Ishikawa (cell line): ENCODE measurements at regions not wholly inside any gene's neighbourhood (a gene's known extent, or its start where the extent isn't known, plus 50 kb on each side); places are given as distances from the start of the nearest gene placed in this dataset.

Source experiments
- CEBPB ChIP-seq: IDR thresholded peaks from 2 replicates; pipeline ENCODE4 v1.6.1; 2012
- CREB1 ChIP-seq: IDR thresholded peaks from 2 replicates; pipeline ENCODE4 v1.6.1; 2012; ENCODE audit warnings: low read depth
- EGR1 ChIP-seq: IDR thresholded peaks from 2 replicates; pipeline ENCODE4 v1.6.1; 2012
- EP300 ChIP-seq: IDR thresholded peaks from 2 replicates; pipeline ENCODE4 v1.6.1; 2012; ENCODE audit warnings: borderline replicate concordance
- FOXM1 ChIP-seq: IDR thresholded peaks from 2 replicates; pipeline ENCODE4 v1.6.1; 2012; ENCODE audit warnings: low read depth, borderline replicate concordance
- MAX ChIP-seq: IDR thresholded peaks from 2 replicates; pipeline ENCODE4 v1.6.1; 2012
- NFIC ChIP-seq: IDR thresholded peaks from 2 replicates; pipeline ENCODE4 v1.6.1; 2012
- RAD21 ChIP-seq: IDR thresholded peaks from 2 replicates; pipeline ENCODE4 v1.6.1; 2012; ENCODE audit warnings: low read depth
- TAF1 ChIP-seq: IDR thresholded peaks from 2 replicates; pipeline ENCODE4 v1.6.1; 2012; ENCODE audit warnings: low read depth, mild to moderate bottlenecking
- TCF12 ChIP-seq: IDR thresholded peaks from 2 replicates; pipeline ENCODE4 v1.6.1; 2012; ENCODE audit warnings: low read depth
- TEAD4 ChIP-seq: IDR thresholded peaks from 2 replicates; pipeline ENCODE4 v1.6.1; 2012
- YY1 ChIP-seq: IDR thresholded peaks from 2 replicates; pipeline ENCODE4 v1.6.1; 2012; ENCODE audit warnings: low read depth
- ZBTB7A ChIP-seq: IDR thresholded peaks from 2 replicates; pipeline ENCODE4 v1.6.1; 2012; ENCODE audit warnings: low read depth
- TF ChIP-seq, protein P1 (sequence below): IDR thresholded peaks from 2 replicates; pipeline ENCODE4 v1.6.1; 2012
- TF ChIP-seq, protein P2 (sequence below): IDR thresholded peaks from 2 replicates; pipeline ENCODE4 v1.6.1; 2012; ENCODE audit warnings: low read depth, mild to moderate bottlenecking

DNA sequence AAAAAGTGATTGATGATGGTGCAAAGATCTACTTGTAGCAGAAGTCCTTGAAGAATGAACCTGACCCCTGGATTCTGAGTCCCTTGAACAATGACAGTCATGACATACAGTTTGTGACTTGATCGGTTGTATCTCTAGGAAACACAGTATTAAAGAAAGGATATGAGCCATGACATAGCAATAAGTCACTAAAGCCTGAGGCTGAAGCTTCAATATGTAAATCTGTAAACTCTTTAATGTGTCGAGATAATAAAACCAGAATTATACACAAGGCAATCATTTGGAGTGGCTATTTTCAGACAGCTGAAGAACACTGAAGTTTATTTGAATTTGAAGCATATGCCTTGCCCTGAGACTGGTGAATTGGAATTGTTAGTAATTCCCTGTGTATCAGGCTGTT lies 911.5 kb upstream of the RAG2 start:
- TF ChIP-seq FOXM1 = no peak
- TF ChIP-seq TEAD4 = no peak
- TF ChIP-seq, protein P1, sequence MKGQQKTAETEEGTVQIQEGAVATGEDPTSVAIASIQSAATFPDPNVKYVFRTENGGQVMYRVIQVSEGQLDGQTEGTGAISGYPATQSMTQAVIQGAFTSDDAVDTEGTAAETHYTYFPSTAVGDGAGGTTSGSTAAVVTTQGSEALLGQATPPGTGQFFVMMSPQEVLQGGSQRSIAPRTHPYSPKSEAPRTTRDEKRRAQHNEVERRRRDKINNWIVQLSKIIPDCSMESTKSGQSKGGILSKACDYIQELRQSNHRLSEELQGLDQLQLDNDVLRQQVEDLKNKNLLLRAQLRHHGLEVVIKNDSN = no peak

DNA sequence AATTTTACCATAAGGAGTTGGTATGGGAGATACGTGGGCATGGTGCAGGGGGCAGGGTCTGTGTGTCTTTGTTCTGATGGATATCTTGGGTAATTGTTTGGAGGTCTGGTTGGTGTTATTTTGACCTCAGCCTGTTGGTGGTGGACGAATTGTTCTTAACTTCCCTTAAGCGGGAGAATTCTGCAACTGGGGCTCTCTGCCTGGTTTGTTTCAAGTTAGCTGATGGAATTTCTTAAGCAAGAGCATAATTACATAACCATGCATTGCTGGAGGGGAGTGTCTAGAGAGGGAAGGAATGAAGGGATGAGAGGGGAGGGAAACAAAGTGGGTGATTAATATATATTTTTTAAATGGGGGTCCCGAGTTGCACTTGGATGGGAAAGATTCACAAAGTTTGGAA lies 908.5 kb upstream of the RAG2 start:
- TF ChIP-seq FOXM1 = no peak
- TF ChIP-seq TEAD4 = no peak
- no peak for TF ChIP-seq YY1
- no peak for TF ChIP-seq CREB1
- no peak for TF ChIP-seq TAF1
- TF ChIP-seq ZBTB7A = no peak
- no peak for TF ChIP-seq EP300
- TF ChIP-seq NFIC = no peak
- TF ChIP-seq, protein P1 = no peak
- TF ChIP-seq CEBPB = no peak
- no peak for TF ChIP-seq EGR1
- TF ChIP-seq RAD21 = no peak
- TF ChIP-seq TCF12 = no peak
- no peak for TF ChIP-seq MAX

DNA sequence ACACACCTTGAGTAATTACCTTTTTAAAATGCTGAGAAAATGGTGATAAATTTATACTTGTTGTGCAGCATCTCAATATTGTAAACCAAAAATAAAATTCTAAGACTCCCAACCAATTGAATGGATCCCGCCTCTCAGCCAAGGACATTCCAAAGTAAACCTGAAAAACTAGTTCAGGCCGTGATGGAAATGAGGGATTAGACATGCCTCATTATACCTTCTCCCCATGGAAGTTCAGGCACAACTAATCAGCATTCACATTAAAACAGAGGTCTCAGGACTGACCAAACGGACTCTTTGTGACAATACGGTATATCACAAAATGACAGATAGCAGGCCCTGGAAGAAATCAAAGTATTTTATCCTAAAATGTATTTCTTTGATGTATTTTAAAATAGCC lies 907.4 kb upstream of the RAG2 start:
- TF ChIP-seq CEBPB (no peak), TEAD4 (0 out of 2 replicates have a peak, but pooled peaks have one; percentile 11)

- no peak for TF ChIP-seq TAF1
- TF ChIP-seq, protein P2, sequence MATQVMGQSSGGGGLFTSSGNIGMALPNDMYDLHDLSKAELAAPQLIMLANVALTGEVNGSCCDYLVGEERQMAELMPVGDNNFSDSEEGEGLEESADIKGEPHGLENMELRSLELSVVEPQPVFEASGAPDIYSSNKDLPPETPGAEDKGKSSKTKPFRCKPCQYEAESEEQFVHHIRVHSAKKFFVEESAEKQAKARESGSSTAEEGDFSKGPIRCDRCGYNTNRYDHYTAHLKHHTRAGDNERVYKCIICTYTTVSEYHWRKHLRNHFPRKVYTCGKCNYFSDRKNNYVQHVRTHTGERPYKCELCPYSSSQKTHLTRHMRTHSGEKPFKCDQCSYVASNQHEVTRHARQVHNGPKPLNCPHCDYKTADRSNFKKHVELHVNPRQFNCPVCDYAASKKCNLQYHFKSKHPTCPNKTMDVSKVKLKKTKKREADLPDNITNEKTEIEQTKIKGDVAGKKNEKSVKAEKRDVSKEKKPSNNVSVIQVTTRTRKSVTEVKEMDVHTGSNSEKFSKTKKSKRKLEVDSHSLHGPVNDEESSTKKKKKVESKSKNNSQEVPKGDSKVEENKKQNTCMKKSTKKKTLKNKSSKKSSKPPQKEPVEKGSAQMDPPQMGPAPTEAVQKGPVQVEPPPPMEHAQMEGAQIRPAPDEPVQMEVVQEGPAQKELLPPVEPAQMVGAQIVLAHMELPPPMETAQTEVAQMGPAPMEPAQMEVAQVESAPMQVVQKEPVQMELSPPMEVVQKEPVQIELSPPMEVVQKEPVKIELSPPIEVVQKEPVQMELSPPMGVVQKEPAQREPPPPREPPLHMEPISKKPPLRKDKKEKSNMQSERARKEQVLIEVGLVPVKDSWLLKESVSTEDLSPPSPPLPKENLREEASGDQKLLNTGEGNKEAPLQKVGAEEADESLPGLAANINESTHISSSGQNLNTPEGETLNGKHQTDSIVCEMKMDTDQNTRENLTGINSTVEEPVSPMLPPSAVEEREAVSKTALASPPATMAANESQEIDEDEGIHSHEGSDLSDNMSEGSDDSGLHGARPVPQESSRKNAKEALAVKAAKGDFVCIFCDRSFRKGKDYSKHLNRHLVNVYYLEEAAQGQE = no peak
- TF ChIP-seq TEAD4 = no peak
- no peak for TF ChIP-seq EP300
- TF ChIP-seq ZBTB7A = no peak
- TF ChIP-seq CREB1 = no peak
- TF ChIP-seq CEBPB = no peak
- no peak for TF ChIP-seq EGR1
- TF ChIP-seq FOXM1 = no peak
- TF ChIP-seq RAD21 = no peak
- no peak for TF ChIP-seq NFIC
These were observed 906.9 kb upstream of the RAG2 start for GRCh38 chr11:37504921-37505320.

DNA sequence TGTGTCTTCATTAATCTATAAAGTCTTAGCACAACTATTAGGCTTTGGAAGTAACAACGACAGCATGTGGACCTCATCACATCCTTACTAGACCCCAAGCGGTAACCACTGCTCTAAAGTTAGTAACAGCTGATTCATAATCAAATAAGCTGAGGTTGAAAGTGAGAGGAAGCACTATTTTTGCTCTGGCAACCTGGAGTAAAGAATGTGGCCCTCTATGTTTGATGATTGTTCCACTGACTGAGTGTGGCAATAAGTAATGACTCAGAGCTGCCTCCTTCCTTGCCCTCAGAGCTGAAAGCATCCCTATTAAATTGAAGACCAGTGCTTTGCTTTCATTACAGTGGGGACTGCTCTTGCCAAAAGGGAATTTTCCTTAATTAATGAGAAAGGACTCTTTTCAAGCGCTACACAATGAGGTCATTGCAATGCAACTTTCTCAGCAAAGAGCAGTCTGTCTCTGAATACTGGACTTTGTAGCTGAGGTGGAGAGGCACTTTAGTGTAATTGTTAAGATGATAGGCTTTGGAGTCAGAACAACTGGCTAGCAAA lies 906.1 kb upstream of the RAG2 start:
- TF ChIP-seq YY1 (no peak), RAD21 (no peak), NFIC (no peak), ZBTB7A (no peak), CREB1 (no peak), FOXM1 (no peak), MAX (no peak), TCF12 (no peak), EP300 (no peak), CEBPB (no peak), EGR1 (no peak), TAF1 (no peak), TEAD4 (no peak)
- TF ChIP-seq, protein P1 = no peak
- TF ChIP-seq, protein P2 = no peak
